ENCODE measurements at regions not wholly inside any gene's neighbourhood (a gene's known extent, or its start where the extent isn't known, plus 50 kb on each side); places are given as distances from the start of the nearest gene placed in this dataset.
"Not testable (repeated sequence)": the region's sequence is repeated elsewhere in the genome, so short reads cannot be mapped to it uniquely, and the experiment has no call there.

- Histone ChIP-seq H3K36me3 (ENCODE audit: control insufficient read depth in 2 of 2, insufficient read depth in 2 of 2, low read length in 1 of 2) (no peaks in the 10 kb centered on the region), H3K4me1 (ENCODE audit: control insufficient read depth in 2 of 2, insufficient read depth in 2 of 2, low read length in 1 of 2) (no peaks in the 10 kb centered on the region), H3K9me3 (ENCODE audit: control insufficient read depth in 2 of 2, insufficient read depth in 1 of 2, low read depth in 1 of 2, low read length in 1 of 2) (peaks cover 0 to 5% of the 10 kb centered on the region in 2 donors), H3K4me3 (ENCODE audit: low read depth in 1 of 2, low read length in 2 of 2) (no peak overlapping the region), H3K27me3 (ENCODE audit: control insufficient read depth in 1 of 2, insufficient read depth in 2 of 2, low read length in 2 of 2) (no peaks in the 10 kb centered on the region), H3K27ac (ENCODE audit: low read depth in 2 of 2, low read length in 1 of 2) (no peak overlapping the region)
- 37 to 43% methylated on average over 13 of the region's 13 CpGs for WGBS, 2 donors
These were observed 526.5 kb downstream of the TRIML1 start for GRCh38 chr4:188665491-188666457.

GRCh38 chr4:188678691-188679090 is 539.5 kb downstream of the TRIML1 start:
- not testable (repeated sequence) for H3K9me3 ChIP-seq (ENCODE audit: control insufficient read depth in 2 of 2, insufficient read depth in 1 of 2, low read depth in 1 of 2, low read length in 1 of 2); H3K4me1 ChIP-seq (ENCODE audit: control insufficient read depth in 2 of 2, insufficient read depth in 2 of 2, low read length in 1 of 2); H3K27me3 ChIP-seq (ENCODE audit: control insufficient read depth in 1 of 2, insufficient read depth in 2 of 2, low read length in 2 of 2); H3K4me3 ChIP-seq (ENCODE audit: low read depth in 1 of 2, low read length in 2 of 2); H3K36me3 ChIP-seq (ENCODE audit: control insufficient read depth in 2 of 2, insufficient read depth in 2 of 2, low read length in 1 of 2); H3K27ac ChIP-seq (ENCODE audit: low read depth in 2 of 2, low read length in 1 of 2)
- 95 to 97% methylated on average over 3 of the region's 3 CpGs for WGBS, 2 donors

- H3K4me3 ChIP-seq (ENCODE audit: low read depth in 1 of 2, low read length in 2 of 2): no peak overlapping the region
- no peaks in the 10 kb centered on the region for H3K36me3 ChIP-seq (ENCODE audit: control insufficient read depth in 2 of 2, insufficient read depth in 2 of 2, low read length in 1 of 2)
- H3K27me3 ChIP-seq (ENCODE audit: control insufficient read depth in 1 of 2, insufficient read depth in 2 of 2, low read length in 2 of 2): no peaks in the 10 kb centered on the region
- 75 to 84% methylated on average over 12 of the region's 12 CpGs for WGBS, 2 donors
- no peaks in the 10 kb centered on the region for H3K4me1 ChIP-seq (ENCODE audit: control insufficient read depth in 2 of 2, insufficient read depth in 2 of 2, low read length in 1 of 2)
- peaks cover 2 to 3% of the 10 kb centered on the region in 2 donors for H3K9me3 ChIP-seq (ENCODE audit: control insufficient read depth in 2 of 2, insufficient read depth in 1 of 2, low read depth in 1 of 2, low read length in 1 of 2)
- no peak overlapping the region for H3K27ac ChIP-seq (ENCODE audit: low read depth in 2 of 2, low read length in 1 of 2)
These were observed 540.9 kb downstream of the TRIML1 start for GRCh38 chr4:188680004-188680666.

- H3K27me3 ChIP-seq (ENCODE audit: control insufficient read depth in 1 of 2, insufficient read depth in 2 of 2, low read length in 2 of 2): no peaks in the 10 kb centered on the region
- peaks cover 2 to 3% of the 10 kb centered on the region in 2 donors for H3K9me3 ChIP-seq (ENCODE audit: control insufficient read depth in 2 of 2, insufficient read depth in 1 of 2, low read depth in 1 of 2, low read length in 1 of 2)
- no peaks in the 10 kb centered on the region for H3K4me1 ChIP-seq (ENCODE audit: control insufficient read depth in 2 of 2, insufficient read depth in 2 of 2, low read length in 1 of 2)
- H3K36me3 ChIP-seq (ENCODE audit: control insufficient read depth in 2 of 2, insufficient read depth in 2 of 2, low read length in 1 of 2): no peaks in the 10 kb centered on the region
- WGBS, 2 donors: 86 to 92% methylated on average over 14 of the region's 14 CpGs
- no peak overlapping the region for H3K4me3 ChIP-seq (ENCODE audit: low read depth in 1 of 2, low read length in 2 of 2)
- H3K27ac ChIP-seq (ENCODE audit: low read depth in 2 of 2, low read length in 1 of 2): no peak overlapping the region
These were observed 541.4 kb downstream of the TRIML1 start for GRCh38 chr4:188680667-188681063.

GRCh38 chr4:188682321-188682720 is 543.1 kb downstream of the TRIML1 start:
- Histone ChIP-seq H3K9me3 (ENCODE audit: control insufficient read depth in 2 of 2, insufficient read depth in 1 of 2, low read depth in 1 of 2, low read length in 1 of 2) (peaks cover 2 to 3% of the 10 kb centered on the region in 2 donors), H3K27ac (ENCODE audit: low read depth in 2 of 2, low read length in 1 of 2) (no peak overlapping the region), H3K36me3 (ENCODE audit: control insufficient read depth in 2 of 2, insufficient read depth in 2 of 2, low read length in 1 of 2) (no peaks in the 10 kb centered on the region), H3K4me3 (ENCODE audit: low read depth in 1 of 2, low read length in 2 of 2) (no peak overlapping the region), H3K4me1 (ENCODE audit: control insufficient read depth in 2 of 2, insufficient read depth in 2 of 2, low read length in 1 of 2) (no peaks in the 10 kb centered on the region), H3K27me3 (ENCODE audit: control insufficient read depth in 1 of 2, insufficient read depth in 2 of 2, low read length in 2 of 2) (no peaks in the 10 kb centered on the region)
- WGBS, 2 donors: 41 to 47% methylated on average over 2 of the region's 2 CpGs

- no peaks in the 10 kb centered on the region for H3K36me3 ChIP-seq (ENCODE audit: control insufficient read depth in 2 of 2, insufficient read depth in 2 of 2, low read length in 1 of 2)
- H3K9me3 ChIP-seq (ENCODE audit: control insufficient read depth in 2 of 2, insufficient read depth in 1 of 2, low read depth in 1 of 2, low read length in 1 of 2): peaks cover 3 to 5% of the 10 kb centered on the region in 2 donors
- H3K4me1 ChIP-seq (ENCODE audit: control insufficient read depth in 2 of 2, insufficient read depth in 2 of 2, low read length in 1 of 2): no peaks in the 10 kb centered on the region
- no peaks in the 10 kb centered on the region for H3K27me3 ChIP-seq (ENCODE audit: control insufficient read depth in 1 of 2, insufficient read depth in 2 of 2, low read length in 2 of 2)
- H3K27ac ChIP-seq (ENCODE audit: low read depth in 2 of 2, low read length in 1 of 2): no peak overlapping the region
- 86 to 89% methylated on average over 2 of the region's 2 CpGs for WGBS, 2 donors
- no peak overlapping the region for H3K4me3 ChIP-seq (ENCODE audit: low read depth in 1 of 2, low read length in 2 of 2)
These were observed 544.3 kb downstream of the TRIML1 start for GRCh38 chr4:188683571-188683970.

GRCh38 chr4:188688956-188689355 is 549.7 kb downstream of the TRIML1 start:
- WGBS, 2 donors: 88 to 90% methylated on average over 2 of the region's 2 CpGs
- H3K27me3 ChIP-seq (ENCODE audit: control insufficient read depth in 1 of 2, insufficient read depth in 2 of 2, low read length in 2 of 2): no peaks in the 10 kb centered on the region
- H3K36me3 ChIP-seq (ENCODE audit: control insufficient read depth in 2 of 2, insufficient read depth in 2 of 2, low read length in 1 of 2): no peaks in the 10 kb centered on the region
- no peak overlapping the region for H3K27ac ChIP-seq (ENCODE audit: low read depth in 2 of 2, low read length in 1 of 2)
- H3K9me3 ChIP-seq (ENCODE audit: control insufficient read depth in 2 of 2, insufficient read depth in 1 of 2, low read depth in 1 of 2, low read length in 1 of 2): peaks cover 0 to 3% of the 10 kb centered on the region in 2 donors
- H3K4me3 ChIP-seq (ENCODE audit: low read depth in 1 of 2, low read length in 2 of 2): no peak overlapping the region
- no peaks in the 10 kb centered on the region for H3K4me1 ChIP-seq (ENCODE audit: control insufficient read depth in 2 of 2, insufficient read depth in 2 of 2, low read length in 1 of 2)

GRCh38 chr4:188691811-188692210 is 552.6 kb downstream of the TRIML1 start:
- Histone ChIP-seq H3K27me3 (ENCODE audit: control insufficient read depth in 1 of 2, insufficient read depth in 2 of 2, low read length in 2 of 2) (no peaks in the 10 kb centered on the region), H3K4me1 (ENCODE audit: control insufficient read depth in 2 of 2, insufficient read depth in 2 of 2, low read length in 1 of 2) (no peaks in the 10 kb centered on the region), H3K9me3 (ENCODE audit: control insufficient read depth in 2 of 2, insufficient read depth in 1 of 2, low read depth in 1 of 2, low read length in 1 of 2) (peaks cover 0 to 3% of the 10 kb centered on the region in 2 donors), H3K27ac (ENCODE audit: low read depth in 2 of 2, low read length in 1 of 2) (no peak overlapping the region), H3K4me3 (ENCODE audit: low read depth in 1 of 2, low read length in 2 of 2) (no peak overlapping the region), H3K36me3 (ENCODE audit: control insufficient read depth in 2 of 2, insufficient read depth in 2 of 2, low read length in 1 of 2) (no peaks in the 10 kb centered on the region)
- WGBS, 2 donors: 55 to 64% methylated on average over 4 of the region's 4 CpGs

- WGBS, 2 donors: 76 to 80% methylated on average over 5 of the region's 5 CpGs
- H3K27ac ChIP-seq (ENCODE audit: low read depth in 2 of 2, low read length in 1 of 2): no peak overlapping the region
These were observed 556.0 kb downstream of the TRIML1 start for GRCh38 chr4:188695261-188695660.

More at GRCh38 chr4:188695261-188695660, 556.0 kb downstream of the TRIML1 start:
- H3K4me1 ChIP-seq (ENCODE audit: control insufficient read depth in 2 of 2, insufficient read depth in 2 of 2, low read length in 1 of 2): no peaks in the 10 kb centered on the region
- no peaks in the 10 kb centered on the region for H3K36me3 ChIP-seq (ENCODE audit: control insufficient read depth in 2 of 2, insufficient read depth in 2 of 2, low read length in 1 of 2)
- H3K9me3 ChIP-seq (ENCODE audit: control insufficient read depth in 2 of 2, insufficient read depth in 1 of 2, low read depth in 1 of 2, low read length in 1 of 2): no peaks in the 10 kb centered on the region
- no peak overlapping the region for H3K4me3 ChIP-seq (ENCODE audit: low read depth in 1 of 2, low read length in 2 of 2)
- no peaks in the 10 kb centered on the region for H3K27me3 ChIP-seq (ENCODE audit: control insufficient read depth in 1 of 2, insufficient read depth in 2 of 2, low read length in 2 of 2)

Data from esophagus (tissue), 2 donors.